ENCODE measurements at regions not wholly inside any gene's neighbourhood (a gene's known extent, or its start where the extent isn't known, plus 50 kb on each side); places are given as distances from the start of the nearest gene placed in this dataset.

DNA sequence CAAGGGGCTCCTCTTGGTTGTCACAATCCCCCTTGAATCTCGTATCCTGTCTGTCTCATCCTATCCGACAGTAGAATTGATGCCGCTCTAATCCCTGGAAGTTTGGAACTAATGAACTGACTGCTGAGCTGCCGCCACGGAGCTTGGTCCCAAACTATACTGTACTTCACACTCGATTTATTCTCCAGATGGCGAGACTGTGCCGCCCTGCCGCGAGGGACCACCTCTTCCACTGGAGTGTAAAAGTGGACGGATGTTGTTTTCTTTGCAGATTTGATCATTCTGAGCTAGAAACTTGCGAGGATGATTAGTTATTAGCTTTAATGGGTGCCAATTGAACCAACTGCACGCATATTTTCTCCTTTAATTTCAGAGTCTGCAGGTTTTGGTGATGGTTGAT lies 117.2 kb downstream of the ZIC5 start:
- TF ChIP-seq CTCF (IDR thresholded peaks at IDR 0.05) = no peak
- TF ChIP-seq POLR2A (IDR thresholded peaks at IDR 0.05) = no peak

Data from uterus (tissue), 2 donors.